Hindlimb muscle (tissue), 1 donor: ENCODE measurements at regions not wholly inside any gene's neighbourhood (a gene's known extent, or its start where the extent isn't known, plus 50 kb on each side); places are given as distances from the start of the nearest gene placed in this dataset.

Source experiments
- DNase-seq: peaks from one replicate; pipeline ENCODE4 v3.0.0-alpha.2; 2013

GRCh38 chr9:97747201-97747965, 50.2 kb upstream of the XPA start:
- DNase-seq = no peak

DNA sequence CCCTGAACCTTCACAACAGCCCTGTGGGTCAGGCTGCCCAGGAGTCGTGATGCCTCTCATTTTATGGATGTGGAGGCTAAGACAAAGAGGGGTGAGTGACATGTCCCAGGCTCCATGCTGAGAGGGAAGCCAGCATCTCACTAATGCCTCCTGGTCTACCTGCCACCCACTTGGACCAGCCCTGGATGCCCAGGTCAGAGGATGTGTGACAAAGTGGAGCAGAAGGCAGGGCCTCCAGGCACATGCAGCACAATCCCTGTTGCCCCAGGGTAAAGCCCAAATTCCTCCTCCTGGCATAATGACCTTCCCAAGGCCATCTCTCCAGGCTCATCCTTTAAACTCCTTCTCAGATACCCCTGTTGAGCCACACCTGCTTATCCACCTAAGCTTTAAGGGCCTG, 51.4 kb upstream of the XPA start:
- DNase-seq = no peak

DNA sequence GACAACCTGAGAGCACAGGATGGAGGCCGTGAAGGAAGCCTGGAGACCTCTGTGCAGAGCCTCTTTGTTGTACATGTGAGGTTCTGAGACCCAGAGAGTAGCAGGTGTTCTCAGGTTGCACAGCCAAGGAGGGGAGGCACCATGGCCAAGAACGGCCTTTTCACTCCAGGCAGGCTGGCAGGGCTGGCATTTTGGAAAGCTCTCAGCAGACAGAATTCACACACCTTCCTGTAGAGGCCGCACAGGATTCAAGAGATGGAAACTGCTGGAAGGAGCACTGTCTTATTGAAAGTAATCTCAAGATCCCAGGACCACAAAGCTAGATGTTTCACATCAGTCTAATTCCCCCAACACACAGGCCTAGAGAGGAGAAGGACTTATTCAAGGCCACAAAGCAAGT, 52.8 kb upstream of the XPA start:
- DNase-seq = no peak

- no peak for DNase-seq
Observed at GRCh38 chr9:97751531-97751930, 54.4 kb upstream of the XPA start.

GRCh38 chr9:97752274-97752673, 55.1 kb upstream of the XPA start:
- DNase-seq = no peak

DNA sequence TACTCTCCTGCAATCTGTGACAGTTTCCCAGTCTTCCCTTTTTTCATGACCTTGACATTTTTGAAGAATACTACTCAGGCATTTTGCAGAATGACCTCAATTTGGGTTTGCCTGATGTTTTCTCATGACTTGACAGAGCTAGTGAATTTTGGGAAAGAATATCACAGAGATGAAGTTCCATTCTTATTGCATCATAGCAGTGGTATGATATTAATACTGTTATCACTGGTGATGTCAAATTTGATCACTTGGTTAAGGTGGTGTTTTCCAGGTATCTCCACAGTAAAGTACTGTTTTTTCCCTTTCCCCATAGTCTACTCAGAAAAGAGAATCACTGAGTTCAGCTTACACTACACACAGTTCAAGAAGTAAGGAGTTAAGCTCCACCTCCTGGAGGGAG, 56.2 kb upstream of the XPA start:
- no peak for DNase-seq

DNA sequence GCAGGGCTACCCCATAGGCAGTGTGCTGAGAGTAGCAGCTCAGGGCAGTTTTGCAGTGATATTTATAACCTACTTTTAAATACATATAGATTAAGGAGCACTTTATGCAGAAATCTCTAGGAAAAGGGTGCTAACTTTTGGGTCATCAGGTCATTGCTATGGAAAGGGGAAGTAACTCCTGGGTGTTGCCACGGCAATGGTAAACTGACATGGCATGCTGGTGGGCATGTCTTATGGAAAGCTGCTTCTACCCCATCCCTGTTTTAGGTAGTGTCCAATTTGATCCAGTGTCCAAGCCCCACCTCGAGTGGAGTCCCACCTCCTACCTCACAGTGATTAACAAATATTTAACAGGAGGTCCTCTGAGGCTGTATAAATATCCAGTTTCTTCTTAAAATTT, 56.8 kb upstream of the XPA start:
- no peak for DNase-seq

GRCh38 chr9:97755618-97756267, 58.6 kb upstream of the XPA start:
- no peak for DNase-seq

DNA sequence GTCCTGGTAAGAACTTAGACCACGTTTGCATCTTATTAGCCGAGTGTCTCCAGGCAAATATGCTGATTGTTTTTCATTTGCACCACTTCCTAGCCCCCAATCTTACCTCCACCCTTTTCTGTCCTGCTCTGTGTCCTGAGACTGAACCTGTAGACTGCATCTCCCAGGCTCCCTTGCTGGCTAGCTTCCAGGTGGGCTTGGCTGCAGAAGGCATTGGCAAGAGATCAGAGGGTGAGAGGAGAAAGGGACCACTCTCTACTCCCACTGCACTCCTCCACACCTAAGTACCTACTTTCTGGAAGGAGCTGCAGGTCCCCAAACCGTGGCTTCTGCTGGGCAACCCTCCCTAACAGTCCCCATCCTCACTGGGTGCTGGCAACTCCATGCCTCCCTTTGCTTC, 59.9 kb upstream of the XPA start:
- DNase-seq = no peak

- no peak for DNase-seq
Observed at GRCh38 chr9:97758334-97758916, 61.3 kb upstream of the XPA start.

GRCh38 chr9:97759581-97760288, 62.6 kb upstream of the XPA start:
- no peak for DNase-seq

DNA sequence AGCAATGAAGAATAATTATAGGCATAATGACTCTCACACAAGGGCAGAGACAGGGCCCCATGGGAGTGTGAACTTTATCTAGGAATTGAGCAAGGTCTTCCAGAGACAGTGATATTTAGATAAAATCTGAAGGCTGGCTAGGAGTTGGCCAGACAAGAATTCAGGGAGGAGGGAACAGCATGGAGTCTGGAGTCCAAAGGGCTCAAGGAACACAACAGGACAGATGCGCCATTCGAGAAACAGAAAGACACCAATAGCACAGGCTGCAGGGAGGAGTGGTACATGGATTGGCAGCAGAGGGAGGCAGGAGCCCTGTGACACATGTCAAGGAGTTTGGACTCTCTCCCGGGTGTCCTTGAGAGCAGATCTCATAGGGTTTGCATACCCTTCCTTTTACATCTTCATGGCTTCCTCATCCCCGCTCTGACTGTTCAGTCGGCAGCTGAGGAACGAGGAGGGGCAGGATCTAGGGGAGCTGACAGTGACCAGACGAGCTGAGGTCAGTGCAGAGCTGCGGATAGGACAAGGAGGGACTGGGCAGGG, 64.0 kb upstream of the XPA start:
- DNase-seq = no peak

DNA sequence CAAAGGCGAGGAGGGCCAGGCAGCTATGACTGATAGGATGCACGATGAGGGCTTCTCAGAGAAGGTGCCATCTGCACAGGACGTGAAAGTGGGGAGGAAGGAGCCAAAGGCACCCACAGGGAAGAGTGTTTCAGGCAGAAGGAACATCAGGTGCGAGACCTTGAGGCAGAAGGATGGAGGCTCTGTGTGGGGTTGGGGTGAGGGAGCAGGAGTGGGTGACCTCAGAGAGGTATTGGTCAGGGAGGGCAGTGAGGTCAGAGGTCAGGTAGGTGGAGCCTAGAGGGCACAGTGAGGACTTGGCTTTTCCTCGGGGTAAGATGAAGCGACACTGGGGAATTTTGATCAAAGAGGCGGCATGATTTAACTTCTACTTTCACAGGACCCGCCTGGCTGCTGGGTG, 64.7 kb upstream of the XPA start:
- DNase-seq = no peak

DNA sequence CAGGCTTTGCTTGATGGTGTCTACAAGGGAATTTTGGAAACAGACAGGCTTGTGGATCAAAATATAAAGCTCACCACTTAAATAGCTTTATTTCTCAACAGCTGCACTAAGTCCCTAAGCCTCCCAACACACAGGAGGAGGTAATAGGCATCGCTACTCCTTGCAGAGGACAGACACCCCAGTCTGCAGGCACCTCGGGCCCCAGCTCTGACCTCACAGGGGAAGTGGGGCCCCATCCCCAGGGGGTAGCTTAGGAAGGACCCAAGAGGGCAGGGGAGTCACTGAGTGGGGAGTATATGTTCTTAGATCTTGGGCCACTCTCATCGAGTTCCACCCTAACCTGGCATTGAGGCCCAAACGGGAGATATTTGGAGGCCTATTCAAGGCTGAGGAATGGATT, 66.7 kb upstream of the XPA start:
- no peak for DNase-seq

DNA sequence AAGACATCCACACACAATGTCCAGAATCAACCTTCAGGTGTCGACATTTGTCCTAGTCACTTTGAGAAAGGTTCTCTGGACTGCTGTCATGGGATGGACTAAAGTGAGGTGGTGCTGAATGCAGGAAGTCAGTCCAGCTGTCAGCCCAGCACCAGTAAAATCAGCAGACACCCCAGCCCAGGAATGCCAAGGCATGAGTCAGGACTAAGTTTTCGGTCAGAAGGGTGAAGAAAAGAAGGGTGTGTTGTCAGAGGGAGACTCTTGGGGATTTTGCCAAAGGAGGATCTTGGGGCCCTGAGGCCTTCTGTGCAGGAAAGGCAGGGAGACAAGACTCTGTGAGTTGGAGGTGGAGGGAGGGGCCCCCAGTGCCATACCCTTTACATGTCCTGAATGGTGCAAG, 69.0 kb upstream of the XPA start:
- no peak for DNase-seq

GRCh38 chr9:97766610-97767009, 69.5 kb upstream of the XPA start:
- no peak for DNase-seq

DNA sequence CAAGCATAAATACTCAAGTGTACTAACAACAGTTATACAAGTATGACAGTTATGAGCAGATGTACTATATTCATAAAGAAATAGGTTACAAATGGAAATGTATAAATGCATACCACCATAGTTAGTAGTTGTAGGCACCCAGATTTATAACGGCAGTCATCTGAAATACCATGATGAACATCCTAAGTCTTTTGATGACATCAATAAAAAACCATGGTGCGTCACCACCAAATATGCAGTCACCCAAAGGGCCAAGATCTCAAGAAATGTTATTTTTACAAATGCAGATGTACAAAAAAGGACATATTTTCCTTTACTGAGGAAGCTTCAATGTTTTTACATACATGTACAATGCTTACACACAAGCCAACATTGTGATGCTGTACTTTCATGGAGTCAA, 70.8 kb upstream of the XPA start:
- no peak for DNase-seq

- no peak for DNase-seq
Observed at GRCh38 chr9:97768746-97769145, 71.6 kb upstream of the XPA start.

- DNase-seq = no peak
Observed at GRCh38 chr9:97769208-97769607, 72.1 kb upstream of the XPA start.

DNA sequence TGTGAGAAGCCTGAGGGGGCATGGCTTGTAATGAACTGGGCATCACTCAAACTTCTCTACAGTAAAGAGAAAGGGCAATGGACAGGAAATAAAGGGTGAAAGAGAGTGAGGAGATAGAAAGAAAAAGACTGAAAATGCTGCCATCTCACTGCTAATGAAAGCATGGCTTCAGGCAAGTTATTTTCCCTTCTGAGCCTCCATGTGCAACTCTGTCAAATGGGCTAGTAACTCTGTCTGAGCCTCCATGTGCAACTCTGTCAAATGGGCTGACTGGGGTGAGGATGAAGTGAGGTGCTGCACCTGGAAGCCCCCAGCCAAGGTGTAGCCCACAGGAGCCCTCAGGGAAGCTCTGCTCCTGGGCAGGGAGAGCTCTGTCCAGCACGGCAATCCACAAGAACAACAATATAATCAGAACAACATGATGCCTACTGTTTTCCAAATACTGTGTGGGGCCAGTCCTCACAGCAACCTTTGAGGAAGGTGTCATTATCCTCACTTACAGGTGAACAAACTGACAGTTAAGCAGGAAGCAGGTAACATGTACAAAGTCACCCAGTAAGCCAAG, 73.8 kb upstream of the XPA start:
- no peak for DNase-seq

GRCh38 chr9:97771641-97772040, 74.5 kb upstream of the XPA start:
- no peak for DNase-seq

DNA sequence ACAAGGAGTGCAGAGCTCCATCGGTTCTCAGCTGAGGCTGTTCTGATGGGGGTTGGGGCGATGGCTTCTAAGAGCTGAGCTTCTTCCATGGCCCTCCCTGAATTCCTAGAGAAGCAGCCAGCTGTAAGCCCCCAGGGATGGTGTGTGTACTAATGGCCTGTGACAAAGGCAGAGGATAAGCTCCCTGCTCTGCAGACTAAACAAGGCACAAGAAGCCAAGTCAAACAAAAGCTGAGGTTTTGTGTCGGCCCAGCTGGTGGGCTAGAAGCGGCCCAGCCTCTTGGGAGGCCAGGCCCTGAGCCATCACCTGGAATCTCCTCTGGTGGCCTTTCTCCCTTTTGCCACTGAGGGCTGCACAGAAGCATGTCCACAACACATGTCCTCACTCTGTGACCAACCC, 75.0 kb upstream of the XPA start:
- DNase-seq = no peak

DNA sequence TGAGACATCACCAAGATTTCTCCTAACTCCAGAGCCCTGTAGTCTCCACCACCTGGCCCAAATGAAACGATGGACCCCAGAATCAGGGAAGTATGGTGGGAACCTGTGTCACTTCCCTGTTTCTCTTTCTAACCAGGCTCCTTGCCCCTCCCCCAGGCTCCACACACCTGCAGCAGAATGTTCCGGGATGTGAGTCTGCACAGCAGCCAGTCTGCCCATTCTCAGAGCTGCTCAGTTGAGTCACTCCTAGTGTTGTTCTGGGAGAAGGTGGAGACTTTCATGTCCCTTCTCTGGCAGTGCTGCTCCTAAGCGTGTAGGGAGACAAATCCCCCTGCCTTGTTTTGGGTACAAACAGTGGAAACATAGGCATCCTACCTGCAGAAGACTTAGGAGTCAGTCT, 76.0 kb upstream of the XPA start:
- no peak for DNase-seq
